H9 (cell line): ENCODE measurements at regions not wholly inside any gene's neighbourhood (a gene's known extent, or its start where the extent isn't known, plus 50 kb on each side); places are given as distances from the start of the nearest gene placed in this dataset.

Experiments used
- DNase-seq: peaks from one replicate; pipeline ENCODE4 v3.0.0-alpha.2; 2017
- H2AFZ ChIP-seq: one replicate; pipeline ENCODE4 v1.6.1; 2013; ENCODE audit warnings: mild to moderate bottlenecking, low read length, control low read depth, moderate library complexity
- H2AK5ac ChIP-seq: 2 replicates; pipeline ENCODE4 v1.6.1; 2013; ENCODE audit warnings: low read length, control low read depth, mixed read lengths; ENCODE audit not compliant: insufficient read length
- H2BK120ac ChIP-seq: one replicate; pipeline ENCODE4 v1.6.1; 2013; ENCODE audit warnings: low read depth, mild to moderate bottlenecking, low read length, control low read depth, inconsistent platforms; ENCODE audit not compliant: poor library complexity, severe bottlenecking
- H2BK12ac ChIP-seq: 2 replicates; pipeline ENCODE4 v1.6.1; 2013; ENCODE audit warnings: low read length, control low read depth, mixed read lengths, low read depth; ENCODE audit not compliant: insufficient read length
- H2BK15ac ChIP-seq: 2 replicates; pipeline ENCODE4 v1.6.1; 2013; ENCODE audit warnings: low read depth, low read length, control low read depth
- H2BK20ac ChIP-seq: one replicate; pipeline ENCODE4 v1.6.1; 2013; ENCODE audit warnings: low read depth, mild to moderate bottlenecking, low read length, control low read depth, inconsistent platforms; ENCODE audit not compliant: poor library complexity, severe bottlenecking
- H2BK5ac ChIP-seq: 2 replicates; pipeline ENCODE4 v1.6.1; 2013; ENCODE audit warnings: low read length, control low read depth, mixed read lengths; ENCODE audit not compliant: insufficient read length
- H3K14ac ChIP-seq: 2 replicates; pipeline ENCODE4 v1.6.1; 2013; ENCODE audit warnings: low read length, control low read depth; ENCODE audit not compliant: insufficient read depth
- H3K18ac ChIP-seq: 2 replicates; pipeline ENCODE4 v1.6.1; 2013; ENCODE audit warnings: low read depth, mild to moderate bottlenecking, mixed read lengths, low read length, control low read depth; ENCODE audit not compliant: insufficient read length
- H3K23ac ChIP-seq: 2 replicates; pipeline ENCODE4 v1.6.1; 2013; ENCODE audit warnings: low read length, control low read depth, mixed read lengths, low read depth; ENCODE audit not compliant: insufficient read length
- H3K23me2 ChIP-seq: 2 replicates; pipeline ENCODE4 v1.6.1; 2013; ENCODE audit warnings: low read depth, mild to moderate bottlenecking, mixed read lengths, low read length, control low read depth; ENCODE audit not compliant: insufficient read length, poor library complexity, severe bottlenecking
- H3K27ac ChIP-seq: 2 replicates; pipeline ENCODE4 v1.5.1; 2013; ENCODE audit warnings: low read length, control low read depth, mixed read lengths, low read depth; ENCODE audit not compliant: insufficient read length
- H3K27me3 ChIP-seq: 2 replicates; pipeline ENCODE4 v1.6.1; 2013; ENCODE audit warnings: low read length, control low read depth, inconsistent platforms; ENCODE audit not compliant: insufficient read depth
- H3K4ac ChIP-seq: 2 replicates; pipeline ENCODE4 v1.6.1; 2013; ENCODE audit warnings: low read depth, mild to moderate bottlenecking, control low read depth, inconsistent platforms, low read length, moderate library complexity
- H3K4me1 ChIP-seq: 2 replicates; pipeline ENCODE4 v1.6.1; 2013; ENCODE audit warnings: low read length, control low read depth, inconsistent platforms; ENCODE audit not compliant: insufficient read depth
- H3K4me2 ChIP-seq: 2 replicates; pipeline ENCODE4 v1.6.1; 2013; ENCODE audit warnings: low read length, control low read depth, mixed read lengths; ENCODE audit not compliant: insufficient read length, insufficient read depth
- H3K56ac ChIP-seq: 2 replicates; pipeline ENCODE4 v1.6.1; 2013; ENCODE audit warnings: low read depth, mild to moderate bottlenecking, mixed read lengths, low read length, control low read depth; ENCODE audit not compliant: insufficient read length
- H3K79me1 ChIP-seq: 2 replicates; pipeline ENCODE4 v1.6.1; 2013; ENCODE audit warnings: low read depth, mild to moderate bottlenecking, moderate library complexity, low read length, control low read depth, inconsistent platforms; ENCODE audit not compliant: insufficient read depth, poor library complexity, severe bottlenecking
- H3K79me2 ChIP-seq: 2 replicates; pipeline ENCODE4 v1.6.1; 2013; ENCODE audit warnings: low read length, control low read depth, inconsistent platforms; ENCODE audit not compliant: insufficient read depth
- H3K9ac ChIP-seq: 2 replicates; pipeline ENCODE4 v1.6.1; 2013; ENCODE audit warnings: low read length, control low read depth, mixed read lengths; ENCODE audit not compliant: insufficient read length; ENCODE audit errors: extremely low read depth
- H3K9me3 ChIP-seq: one replicate; pipeline ENCODE4 v1.6.1; 2013; ENCODE audit warnings: low read depth, low read length, inconsistent platforms; ENCODE audit not compliant: control insufficient read depth
- H3T11ph ChIP-seq: one replicate; pipeline ENCODE4 v1.6.1; 2013; ENCODE audit warnings: mild to moderate bottlenecking, low read length, control low read depth, inconsistent platforms
- H4K20me1 ChIP-seq: one replicate; pipeline ENCODE4 v1.6.1; 2013; ENCODE audit not compliant: control insufficient read depth, insufficient read length, insufficient read depth
- H4K5ac ChIP-seq: 2 replicates; pipeline ENCODE4 v1.6.1; 2013; ENCODE audit warnings: low read depth, mild to moderate bottlenecking, mixed read lengths, low read length, control low read depth; ENCODE audit not compliant: insufficient read length
- H4K8ac ChIP-seq: replicated peaks from 2 replicates; pipeline ENCODE4 v1.6.1; 2013; ENCODE audit warnings: low read length, control low read depth, mixed read lengths, low read depth; ENCODE audit not compliant: insufficient read length
- H4K91ac ChIP-seq: 2 replicates; pipeline ENCODE4 v1.6.1; 2013; ENCODE audit warnings: low read depth, mild to moderate bottlenecking, moderate library complexity, mixed read lengths, low read length, control low read depth; ENCODE audit not compliant: insufficient read length
- H3K27ac Mint-ChIP-seq, 3 experiments: 2 replicates in 2 of 3; 3 replicates in 1 of 3; pipeline ENCODE4 v1.8.0; 2020 to 2021; ENCODE audit warnings: mixed read lengths in 3 of 3, mild to moderate bottlenecking in 1 of 3, moderate library complexity in 1 of 3
- H3K27me3 Mint-ChIP-seq: 2 replicates; pipeline ENCODE4 v1.8.0; 2021; ENCODE audit warnings: low read depth, mild to moderate bottlenecking, moderate library complexity, mixed read lengths
- H3K36me3 Mint-ChIP-seq, 3 experiments: 2 replicates in 2 of 3; 3 replicates in 1 of 3; pipeline ENCODE4 v1.8.0; 2020 to 2021; ENCODE audit warnings: low read depth in 3 of 3, mixed read lengths in 3 of 3; ENCODE audit not compliant: insufficient read depth in 1 of 3
- H3K4me1 Mint-ChIP-seq, 2 experiments: 2 replicates each; pipeline ENCODE4 v1.8.0; 2020; ENCODE audit warnings: mixed read lengths in 2 of 2
- H3K4me3 Mint-ChIP-seq, 2 experiments: 2 replicates in 1 of 2; 3 replicates in 1 of 2; pipeline ENCODE4 v1.8.0; 2020 to 2021; ENCODE audit warnings: mild to moderate bottlenecking in 2 of 2, mixed read lengths in 2 of 2, moderate library complexity in 1 of 2
- H3K9me3 Mint-ChIP-seq, 2 experiments: 2 replicates in 1 of 2; 3 replicates in 1 of 2; pipeline ENCODE4 v1.8.0; 2020; ENCODE audit warnings: mild to moderate bottlenecking in 2 of 2, mixed read lengths in 2 of 2, moderate library complexity in 1 of 2
- CTCF ChIP-seq: fragments of 200-600 bp; sonication (generic); conservative IDR thresholded peaks from 3 replicates; pipeline ENCODE4 v1.8.0; 2021; ENCODE audit warnings: antibody characterized with exemption, mild to moderate bottlenecking
- WGBS: extraction: QIAGEN DNeasy Blood & Tissue Kit; methylation state at CpG from one replicate; pipeline ENCODE4 v1.1.7; 2013; ENCODE audit warnings: missing lambda C conversion rate, low lambda C conversion rate, mixed read lengths; ENCODE audit not compliant: insufficient read length; ENCODE audit errors: extremely low coverage; 5-methylcytosine and 5-hydroxymethylcytosine counted together

- Mint-ChIP-seq H3K36me3 (no peaks in the 10 kb centered on the region), H3K27me3 (peaks cover 1% of the 10 kb centered on the region; the same call in 1 of the 2 replicates), H3K27ac (no peak overlapping the region; a peak in 1 of 7 replicates), H3K4me3 (no peak overlapping the region), H3K4me1 (peaks cover 10 to 16% of the 10 kb centered on the region in 2 experiments), H3K9me3 (no peaks in the 10 kb centered on the region)
- no peak for TF ChIP-seq CTCF
- H2BK12ac ChIP-seq = no peak overlapping the region
- no peaks in the 10 kb centered on the region for H4K20me1 ChIP-seq
- no peaks in the 10 kb centered on the region for H3K23me2 ChIP-seq
- no peak overlapping the region for H3K4ac ChIP-seq
- no peaks in the 10 kb centered on the region for H3K9me3 ChIP-seq
- H3K18ac ChIP-seq = no peak overlapping the region
- no peak overlapping the region for H4K91ac ChIP-seq
- no peak overlapping the region for H2BK15ac ChIP-seq
- no peak overlapping the region for H2BK20ac ChIP-seq
- H3K79me2 ChIP-seq = no peaks in the 10 kb centered on the region
- H3K56ac ChIP-seq = no peak overlapping the region
- H3K27ac ChIP-seq = no peak overlapping the region
- peaks cover 4% of the 10 kb centered on the region; the same call in 1 of the 2 replicates for H3K4me1 ChIP-seq
- H3T11ph ChIP-seq = no peak overlapping the region
- H4K5ac ChIP-seq = no peak overlapping the region
- H3K9ac ChIP-seq = no peak overlapping the region
- no peak overlapping the region for H2AFZ ChIP-seq
- no CpG with 5 or more reads among the region's 11 CpGs for WGBS
- no peak overlapping the region for H3K4me2 ChIP-seq
- H2BK120ac ChIP-seq = no peak overlapping the region
- H2BK5ac ChIP-seq = no peak overlapping the region
- H4K8ac ChIP-seq = no peak overlapping the region
- H2AK5ac ChIP-seq = no peak overlapping the region
- no peak for DNase-seq
- no peak overlapping the region for H3K23ac ChIP-seq
- no peak overlapping the region for H3K14ac ChIP-seq
- no peaks in the 10 kb centered on the region for H3K27me3 ChIP-seq
- H3K79me1 ChIP-seq = no peaks in the 10 kb centered on the region
These were observed 52.8 kb upstream of the ZBTB40 start for GRCh38 chr1:22398656-22399420.
